Fibroblast of skin of scalp (primary cell): ENCODE measurements at regions not wholly inside any gene's neighbourhood (a gene's known extent, or its start where the extent isn't known, plus 50 kb on each side); places are given as distances from the start of the nearest gene placed in this dataset.

Source experiments
- DNase-seq: peaks from one replicate; pipeline ENCODE4 v3.0.0-alpha.2; 2013

DNA sequence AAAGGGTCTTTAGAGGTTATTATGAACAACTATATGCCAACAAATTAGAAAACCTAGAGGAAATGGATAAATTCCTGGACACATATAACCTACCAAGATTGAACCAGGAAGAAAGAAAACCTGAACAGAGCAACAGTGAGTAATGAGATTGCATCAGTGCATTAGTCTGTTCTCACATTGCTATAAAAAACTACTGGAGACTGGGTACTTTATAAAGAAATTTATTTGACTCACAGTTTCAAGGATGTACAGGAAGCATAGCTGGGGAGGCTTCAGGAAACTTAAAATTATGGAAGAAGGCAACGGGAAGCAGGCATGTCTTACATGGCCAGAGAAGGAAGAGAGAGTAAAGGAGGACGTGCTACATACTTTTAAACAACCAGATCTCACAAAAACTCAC is 70.8 kb upstream of the GNAZ start:
- DNase-seq = no peak

- no peak for DNase-seq
Measured at GRCh38 chr22:23000657-23001347, 69.5 kb upstream of the GNAZ start.

GRCh38 chr22:23001463-23001862 is 68.9 kb upstream of the GNAZ start:
- no peak for DNase-seq

DNA sequence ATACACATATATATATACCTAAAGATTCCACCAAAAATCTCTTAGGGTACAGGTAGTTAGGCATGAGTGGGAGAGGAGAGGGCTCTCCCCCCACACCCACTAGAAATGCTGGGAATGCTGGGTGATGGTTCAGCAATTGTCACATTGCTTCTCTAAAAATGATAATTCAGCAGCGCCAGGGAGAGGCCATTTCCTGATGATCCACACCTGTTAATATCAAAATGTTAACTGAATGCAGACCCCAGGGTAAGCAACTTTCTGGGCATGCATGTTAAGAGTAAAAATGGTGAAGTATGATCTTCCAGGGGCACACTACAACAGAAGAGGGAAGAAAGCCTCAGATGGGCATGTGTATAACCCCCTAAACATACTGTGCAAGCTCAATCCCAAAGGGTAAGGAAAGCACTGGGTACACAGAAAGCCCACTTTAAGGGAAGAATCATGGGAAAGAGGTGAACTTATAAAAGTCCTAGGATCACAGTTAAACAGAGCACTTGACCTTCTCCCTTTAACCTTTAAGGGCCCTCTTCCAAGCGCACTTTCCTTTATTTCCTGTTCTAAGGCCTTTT is 67.6 kb upstream of the GNAZ start:
- no peak for DNase-seq

- no peak for DNase-seq
Measured at GRCh38 chr22:23007823-23008222, 62.5 kb upstream of the GNAZ start.

DNA sequence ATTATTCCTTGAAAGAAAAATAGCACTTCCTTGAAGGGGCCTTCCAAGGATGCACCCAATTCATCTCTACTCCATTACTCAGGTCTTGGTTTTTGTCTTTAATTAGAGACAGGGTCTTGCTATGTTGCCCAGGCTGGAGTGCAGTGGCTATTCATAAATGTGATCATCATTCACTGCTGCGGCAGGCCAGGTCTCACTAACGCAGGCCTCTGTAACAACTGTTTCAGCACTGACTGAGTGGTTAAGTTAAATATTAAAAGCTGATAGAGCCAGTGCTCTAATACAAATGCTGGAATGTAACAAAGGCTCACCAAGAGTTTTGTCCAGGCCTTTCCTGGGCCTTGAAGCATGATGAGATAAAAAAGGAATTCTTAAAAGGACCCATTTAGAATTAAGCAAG is 61.4 kb upstream of the GNAZ start:
- DNase-seq = no peak
